ENCODE measurements at regions not wholly inside any gene's neighbourhood (a gene's known extent, or its start where the extent isn't known, plus 50 kb on each side); places are given as distances from the start of the nearest gene placed in this dataset.

DNA sequence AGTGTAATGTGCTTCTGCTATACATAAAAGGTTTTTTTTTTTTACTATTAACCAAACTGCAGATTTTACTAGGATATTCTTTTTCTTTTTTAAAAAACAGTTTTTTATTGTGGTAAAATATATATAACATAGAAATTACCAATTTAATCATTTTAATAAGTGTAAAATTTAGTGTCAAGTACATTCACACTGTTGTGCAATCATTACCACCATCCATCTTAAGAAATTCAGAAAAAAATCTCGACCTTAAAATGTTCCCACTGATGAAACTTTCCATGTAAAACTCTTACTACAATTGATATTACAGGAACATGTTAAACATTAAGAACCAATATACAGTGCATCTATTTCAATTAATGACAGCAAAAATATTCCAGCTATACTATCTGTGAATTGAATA is 244.8 kb upstream of the FAT3 start:
- POLR2A ChIA-PET: no interaction called here
- Histone ChIP-seq H3K36me3 (ENCODE audit: control insufficient read depth, insufficient read depth, low read length) (no peaks in the 10 kb centered on the region), H3K4me1 (ENCODE audit: control insufficient read depth, insufficient read depth, low read length) (no peaks in the 10 kb centered on the region), H3K9me3 (ENCODE audit: control insufficient read depth, insufficient read depth, low read depth, low read length) (no peaks in the 10 kb centered on the region), H3K4me3 (ENCODE audit: low read depth in 2 of 2, low read length in 2 of 2) (no peak overlapping the region), H3K27me3 (ENCODE audit: control insufficient read depth, insufficient read depth, low read length) (no peaks in the 10 kb centered on the region), H3K27ac (ENCODE audit: low read length) (no peak overlapping the region)
- TF ChIP-seq, protein P1, sequence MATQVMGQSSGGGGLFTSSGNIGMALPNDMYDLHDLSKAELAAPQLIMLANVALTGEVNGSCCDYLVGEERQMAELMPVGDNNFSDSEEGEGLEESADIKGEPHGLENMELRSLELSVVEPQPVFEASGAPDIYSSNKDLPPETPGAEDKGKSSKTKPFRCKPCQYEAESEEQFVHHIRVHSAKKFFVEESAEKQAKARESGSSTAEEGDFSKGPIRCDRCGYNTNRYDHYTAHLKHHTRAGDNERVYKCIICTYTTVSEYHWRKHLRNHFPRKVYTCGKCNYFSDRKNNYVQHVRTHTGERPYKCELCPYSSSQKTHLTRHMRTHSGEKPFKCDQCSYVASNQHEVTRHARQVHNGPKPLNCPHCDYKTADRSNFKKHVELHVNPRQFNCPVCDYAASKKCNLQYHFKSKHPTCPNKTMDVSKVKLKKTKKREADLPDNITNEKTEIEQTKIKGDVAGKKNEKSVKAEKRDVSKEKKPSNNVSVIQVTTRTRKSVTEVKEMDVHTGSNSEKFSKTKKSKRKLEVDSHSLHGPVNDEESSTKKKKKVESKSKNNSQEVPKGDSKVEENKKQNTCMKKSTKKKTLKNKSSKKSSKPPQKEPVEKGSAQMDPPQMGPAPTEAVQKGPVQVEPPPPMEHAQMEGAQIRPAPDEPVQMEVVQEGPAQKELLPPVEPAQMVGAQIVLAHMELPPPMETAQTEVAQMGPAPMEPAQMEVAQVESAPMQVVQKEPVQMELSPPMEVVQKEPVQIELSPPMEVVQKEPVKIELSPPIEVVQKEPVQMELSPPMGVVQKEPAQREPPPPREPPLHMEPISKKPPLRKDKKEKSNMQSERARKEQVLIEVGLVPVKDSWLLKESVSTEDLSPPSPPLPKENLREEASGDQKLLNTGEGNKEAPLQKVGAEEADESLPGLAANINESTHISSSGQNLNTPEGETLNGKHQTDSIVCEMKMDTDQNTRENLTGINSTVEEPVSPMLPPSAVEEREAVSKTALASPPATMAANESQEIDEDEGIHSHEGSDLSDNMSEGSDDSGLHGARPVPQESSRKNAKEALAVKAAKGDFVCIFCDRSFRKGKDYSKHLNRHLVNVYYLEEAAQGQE (IDR thresholded peaks at IDR 0.05; ENCODE audit: insufficient read depth in 1 of 2, low read depth in 2 of 2, low read length in 1 of 2): no peak
- TF ChIP-seq TCF7L2 (IDR thresholded peaks at IDR 0.05; ENCODE audit: low read depth, low read length) (no peak), SIN3A (IDR thresholded peaks at IDR 0.05; ENCODE audit: borderline replicate concordance, insufficient read depth, low read depth, low read length) (no peak), POLR2AphosphoS5 (IDR thresholded peaks at IDR 0.05; ENCODE audit: low read depth, low read length) (no peak)
- TF ChIP-seq, protein P2, sequence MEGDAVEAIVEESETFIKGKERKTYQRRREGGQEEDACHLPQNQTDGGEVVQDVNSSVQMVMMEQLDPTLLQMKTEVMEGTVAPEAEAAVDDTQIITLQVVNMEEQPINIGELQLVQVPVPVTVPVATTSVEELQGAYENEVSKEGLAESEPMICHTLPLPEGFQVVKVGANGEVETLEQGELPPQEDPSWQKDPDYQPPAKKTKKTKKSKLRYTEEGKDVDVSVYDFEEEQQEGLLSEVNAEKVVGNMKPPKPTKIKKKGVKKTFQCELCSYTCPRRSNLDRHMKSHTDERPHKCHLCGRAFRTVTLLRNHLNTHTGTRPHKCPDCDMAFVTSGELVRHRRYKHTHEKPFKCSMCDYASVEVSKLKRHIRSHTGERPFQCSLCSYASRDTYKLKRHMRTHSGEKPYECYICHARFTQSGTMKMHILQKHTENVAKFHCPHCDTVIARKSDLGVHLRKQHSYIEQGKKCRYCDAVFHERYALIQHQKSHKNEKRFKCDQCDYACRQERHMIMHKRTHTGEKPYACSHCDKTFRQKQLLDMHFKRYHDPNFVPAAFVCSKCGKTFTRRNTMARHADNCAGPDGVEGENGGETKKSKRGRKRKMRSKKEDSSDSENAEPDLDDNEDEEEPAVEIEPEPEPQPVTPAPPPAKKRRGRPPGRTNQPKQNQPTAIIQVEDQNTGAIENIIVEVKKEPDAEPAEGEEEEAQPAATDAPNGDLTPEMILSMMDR (IDR thresholded peaks at IDR 0.05): no peak
- no peak for DNase-seq (ENCODE audit: low read depth, low spot score)
- BruUV-seq (replicated peaks): no TSS peak
- CTCF ChIA-PET: no interaction called here
- intact Hi-C loops (cut with micrococcal nuclease; ENCODE audit: unreplicated experiment): no loop called here
- no peak for ATAC-seq
- in situ Hi-C loops (cut with HindIII; ENCODE audit: low pct_unique_long_range_greater_than_20kb, low sequenced_read_pairs): no loop called here

DNA sequence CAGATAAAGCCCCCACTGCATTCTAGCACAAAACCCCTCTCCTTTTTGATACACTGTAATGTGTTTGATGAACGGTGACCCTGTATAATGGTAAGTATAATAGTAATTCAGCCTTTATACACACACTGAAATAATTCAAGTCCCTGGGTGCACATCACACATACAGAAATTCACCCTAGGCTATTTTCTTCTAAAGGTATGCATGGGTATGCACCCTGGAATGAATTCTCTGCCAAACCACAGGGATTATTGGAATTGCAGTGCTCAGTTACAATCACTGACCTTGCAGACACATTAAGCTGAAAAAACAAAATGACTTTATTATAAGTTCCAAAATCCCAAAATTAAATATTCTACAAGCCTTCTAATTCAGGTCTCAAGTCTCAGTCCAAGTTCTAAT is 245.9 kb upstream of the FAT3 start:
- no peak for DNase-seq (ENCODE audit: low read depth, low spot score)
- POLR2A ChIA-PET: no interaction called here
- BruUV-seq (replicated peaks): no TSS peak

More for the DNA sequence above, 245.9 kb upstream of the FAT3 start:
- no peak for TF ChIP-seq POLR2AphosphoS5 (IDR thresholded peaks at IDR 0.05; ENCODE audit: low read depth, low read length)
- TF ChIP-seq, protein P2 (IDR thresholded peaks at IDR 0.05): no peak
- TF ChIP-seq TCF7L2 (IDR thresholded peaks at IDR 0.05; ENCODE audit: low read depth, low read length): no peak
- TF ChIP-seq, protein P1 (IDR thresholded peaks at IDR 0.05; ENCODE audit: insufficient read depth in 1 of 2, low read depth in 2 of 2, low read length in 1 of 2): no peak
- no peak for TF ChIP-seq SIN3A (IDR thresholded peaks at IDR 0.05; ENCODE audit: borderline replicate concordance, insufficient read depth, low read depth, low read length)
- intact Hi-C loops (cut with micrococcal nuclease; ENCODE audit: unreplicated experiment): no loop called here
- H3K27ac ChIP-seq (ENCODE audit: low read length): no peak overlapping the region
- H3K9me3 ChIP-seq (ENCODE audit: control insufficient read depth, insufficient read depth, low read depth, low read length): no peaks in the 10 kb centered on the region
- ATAC-seq: no peak
- CTCF ChIA-PET: no interaction called here
- no peaks in the 10 kb centered on the region for H3K27me3 ChIP-seq (ENCODE audit: control insufficient read depth, insufficient read depth, low read length)
- no peaks in the 10 kb centered on the region for H3K36me3 ChIP-seq (ENCODE audit: control insufficient read depth, insufficient read depth, low read length)
- in situ Hi-C loops (cut with HindIII; ENCODE audit: low pct_unique_long_range_greater_than_20kb, low sequenced_read_pairs): no loop called here
- H3K4me3 ChIP-seq (ENCODE audit: low read depth in 2 of 2, low read length in 2 of 2): no peak overlapping the region
- no peaks in the 10 kb centered on the region for H3K4me1 ChIP-seq (ENCODE audit: control insufficient read depth, insufficient read depth, low read length)
